Skeletal muscle satellite cell (primary cell): ENCODE measurements at regions not wholly inside any gene's neighbourhood (a gene's known extent, or its start where the extent isn't known, plus 50 kb on each side); places are given as distances from the start of the nearest gene placed in this dataset.

Experiments used
- H3K27me3 ChIP-seq: 2 replicates; pipeline ENCODE4 v1.7.0; 2013; ENCODE audit warnings: low read length; ENCODE audit not compliant: control insufficient read depth, insufficient read depth
- H3K36me3 ChIP-seq: 2 replicates; pipeline ENCODE4 v1.7.0; 2013; ENCODE audit warnings: mild to moderate bottlenecking, control low read depth, low read length; ENCODE audit not compliant: insufficient read depth
- H3K4me1 ChIP-seq: 2 replicates; pipeline ENCODE4 v1.7.0; 2013; ENCODE audit warnings: low read length; ENCODE audit not compliant: control insufficient read depth, insufficient read depth
- H3K4me2 ChIP-seq: 2 replicates; pipeline ENCODE4 v1.7.0; 2013; ENCODE audit warnings: mild to moderate bottlenecking, low read length
- H3K4me3 ChIP-seq: 2 replicates; pipeline ENCODE4 v1.7.0; 2013; ENCODE audit warnings: low read length
- H3K9ac ChIP-seq: 2 replicates; pipeline ENCODE4 v1.7.0; 2013; ENCODE audit warnings: mild to moderate bottlenecking, low read depth, low read length, moderate library complexity
- H3K9me3 ChIP-seq: replicated peaks from 2 replicates; pipeline ENCODE4 v1.7.0; 2013; ENCODE audit warnings: mild to moderate bottlenecking, control low read depth, low read length

GRCh38 chr1:22273686-22274681 lies 131.1 kb upstream of the WNT4 start:
- no peaks in the 10 kb centered on the region for H3K36me3 ChIP-seq
- no peaks in the 10 kb centered on the region for H3K9me3 ChIP-seq
- H3K4me1 ChIP-seq, result no peaks in the 10 kb centered on the region
- H3K9ac ChIP-seq, result no peak overlapping the region
- H3K27me3 ChIP-seq, result peaks cover 69% of the 10 kb centered on the region
- H3K4me2 ChIP-seq, result no peak overlapping the region
- H3K4me3 ChIP-seq, result no peak overlapping the region

GRCh38 chr1:22275167-22275566 lies 132.3 kb upstream of the WNT4 start:
- H3K9ac ChIP-seq, result no peak overlapping the region
- no peak overlapping the region for H3K4me3 ChIP-seq
- no peaks in the 10 kb centered on the region for H3K36me3 ChIP-seq
- no peaks in the 10 kb centered on the region for H3K9me3 ChIP-seq
- peaks cover 64% of the 10 kb centered on the region for H3K27me3 ChIP-seq
- H3K4me1 ChIP-seq, result no peaks in the 10 kb centered on the region
- no peak overlapping the region for H3K4me2 ChIP-seq

DNA sequence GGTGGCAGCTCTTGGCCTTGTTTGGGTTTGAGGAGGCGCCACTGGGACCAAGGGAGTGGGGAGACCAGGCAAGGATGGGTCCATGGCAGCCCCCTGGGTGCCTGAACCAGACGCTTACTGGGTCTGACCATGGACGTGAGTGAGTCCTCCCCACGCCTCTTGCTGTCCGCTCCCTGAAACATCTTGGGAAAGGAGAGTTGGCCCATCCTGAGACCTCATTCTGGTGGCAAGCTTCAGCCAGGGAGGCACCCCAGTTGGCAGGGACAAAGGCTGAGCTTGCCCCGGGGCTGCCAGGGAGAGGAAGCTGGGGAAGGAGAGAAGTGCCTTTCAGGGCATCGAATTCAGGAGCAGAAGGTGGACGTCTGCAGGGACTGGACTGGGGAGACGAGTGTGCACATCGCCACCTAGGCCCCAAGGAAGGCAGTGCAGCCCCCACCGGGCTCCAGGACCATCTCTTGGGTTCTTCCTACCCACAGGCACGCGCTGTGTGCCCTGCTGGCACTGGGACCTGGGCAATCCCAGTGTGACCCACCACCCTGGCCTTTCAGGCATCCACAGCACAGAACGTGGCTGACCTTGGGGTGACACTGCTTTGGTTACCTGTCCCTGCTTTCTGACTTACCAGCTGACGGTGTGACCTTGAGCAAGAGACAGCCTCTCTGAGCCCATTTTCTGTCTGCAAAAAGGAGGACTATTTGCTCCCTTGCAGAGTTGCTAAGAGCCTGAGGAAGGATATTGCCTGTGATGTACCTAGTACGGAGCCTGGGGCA lies 132.9 kb upstream of the WNT4 start:
- Histone ChIP-seq H3K36me3 (no peaks in the 10 kb centered on the region), H3K4me1 (no peaks in the 10 kb centered on the region), H3K4me2 (no peak overlapping the region), H3K27me3 (peaks cover 61% of the 10 kb centered on the region), H3K9me3 (no peaks in the 10 kb centered on the region), H3K4me3 (no peak overlapping the region), H3K9ac (no peak overlapping the region)

GRCh38 chr1:22276396-22276748 lies 133.5 kb upstream of the WNT4 start:
- no peaks in the 10 kb centered on the region for H3K9me3 ChIP-seq
- H3K9ac ChIP-seq, result no peak overlapping the region
- peaks cover 56% of the 10 kb centered on the region for H3K27me3 ChIP-seq
- no peak overlapping the region for H3K4me2 ChIP-seq
- no peaks in the 10 kb centered on the region for H3K4me1 ChIP-seq
- H3K36me3 ChIP-seq, result no peaks in the 10 kb centered on the region
- H3K4me3 ChIP-seq, result no peak overlapping the region

- no peak overlapping the region for H3K4me2 ChIP-seq
- peaks cover 63% of the 10 kb centered on the region for H3K27me3 ChIP-seq
- H3K4me1 ChIP-seq, result no peaks in the 10 kb centered on the region
- H3K4me3 ChIP-seq, result no peak overlapping the region
- no peak overlapping the region for H3K9ac ChIP-seq
- no peaks in the 10 kb centered on the region for H3K36me3 ChIP-seq
- H3K9me3 ChIP-seq, result no peaks in the 10 kb centered on the region
Observed at GRCh38 chr1:22277662-22278061, 134.8 kb upstream of the WNT4 start.

GRCh38 chr1:22279735-22280134 lies 136.8 kb upstream of the WNT4 start:
- Histone ChIP-seq H3K4me1 (no peaks in the 10 kb centered on the region), H3K36me3 (no peaks in the 10 kb centered on the region), H3K9me3 (no peaks in the 10 kb centered on the region), H3K4me3 (no peak overlapping the region), H3K27me3 (peaks cover 63% of the 10 kb centered on the region), H3K9ac (no peak overlapping the region), H3K4me2 (no peak overlapping the region)

GRCh38 chr1:22280526-22280925 lies 137.6 kb upstream of the WNT4 start:
- Histone ChIP-seq H3K4me3 (no peak overlapping the region), H3K9me3 (no peaks in the 10 kb centered on the region), H3K27me3 (peaks cover 57% of the 10 kb centered on the region), H3K4me1 (no peaks in the 10 kb centered on the region), H3K4me2 (no peak overlapping the region), H3K9ac (no peak overlapping the region), H3K36me3 (no peaks in the 10 kb centered on the region)

DNA sequence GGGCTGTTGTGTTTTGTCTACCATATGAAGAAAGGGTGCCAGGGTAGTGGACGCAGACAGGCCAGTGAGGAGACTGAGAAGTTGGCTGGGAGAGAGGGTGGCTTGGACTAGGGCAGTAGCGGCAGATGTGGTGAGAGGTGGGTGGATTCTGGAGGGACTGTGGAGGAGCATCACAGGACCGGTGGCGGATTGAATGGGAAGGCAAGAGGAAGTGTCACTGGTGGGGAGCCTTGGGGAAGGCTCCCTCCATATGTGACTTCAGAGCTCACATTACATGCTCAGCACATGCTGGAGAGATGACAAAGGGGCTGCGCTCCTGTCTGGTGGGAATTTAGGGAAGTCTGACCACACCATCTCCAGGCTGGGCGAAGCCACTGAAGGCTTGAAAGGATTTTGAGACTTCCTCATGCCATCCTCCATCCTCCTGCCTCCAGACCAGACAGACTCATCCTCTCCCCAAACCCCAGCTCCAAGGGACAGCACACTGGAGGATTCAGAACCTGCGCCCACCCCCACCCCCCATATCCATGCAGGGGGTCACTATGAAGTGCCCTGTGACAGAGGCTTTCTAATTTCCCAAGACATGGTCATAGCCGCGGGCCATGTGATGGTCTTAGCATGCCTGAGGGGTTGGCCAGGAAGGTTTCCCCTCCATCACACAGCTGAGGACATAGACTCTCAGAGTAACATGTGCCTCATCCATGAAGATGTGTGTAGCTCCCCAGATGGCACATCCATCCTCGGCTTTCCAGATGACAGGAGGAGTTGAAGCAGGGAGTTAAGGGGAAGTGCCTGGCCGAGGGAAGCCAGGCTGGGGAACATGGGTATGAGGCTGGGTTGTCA lies 138.8 kb upstream of the WNT4 start:
- Histone ChIP-seq H3K4me3 (no peak overlapping the region), H3K36me3 (no peaks in the 10 kb centered on the region), H3K4me1 (no peaks in the 10 kb centered on the region), H3K4me2 (no peak overlapping the region), H3K9ac (no peak overlapping the region), H3K27me3 (peaks cover 49% of the 10 kb centered on the region), H3K9me3 (no peaks in the 10 kb centered on the region)

DNA sequence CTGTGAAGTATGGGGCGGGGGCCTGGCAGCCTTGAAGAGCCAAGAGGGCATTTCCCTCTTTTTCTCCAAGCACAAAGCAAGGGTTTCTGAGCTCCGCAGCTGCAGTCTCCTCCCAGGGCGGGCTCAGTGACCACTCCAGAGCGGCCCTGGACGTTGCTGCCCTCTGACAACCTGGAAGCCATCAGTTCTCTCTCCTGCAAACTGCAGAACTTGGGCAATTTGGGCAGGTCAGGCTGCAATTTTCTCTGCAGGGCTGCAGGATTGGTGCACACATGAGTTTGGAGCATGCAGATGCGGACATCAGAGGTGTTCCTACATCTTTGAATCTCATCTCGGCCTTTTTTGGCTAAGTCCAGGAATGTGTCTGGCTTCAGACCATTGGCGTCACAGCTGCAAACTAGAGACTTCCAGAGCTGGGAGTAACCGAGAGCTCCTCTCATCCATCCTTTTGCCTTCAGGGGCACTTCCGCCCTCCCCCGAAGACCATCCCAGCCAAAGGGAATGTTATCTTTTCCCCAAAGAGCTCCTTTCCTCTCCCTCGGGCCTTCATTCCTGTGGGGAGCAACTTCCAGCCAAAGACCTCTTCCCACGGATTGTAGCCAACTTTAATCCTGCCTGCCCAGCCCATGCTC lies 139.6 kb upstream of the WNT4 start:
- H3K9me3 ChIP-seq, result no peaks in the 10 kb centered on the region
- H3K4me2 ChIP-seq, result no peak overlapping the region
- H3K9ac ChIP-seq, result no peak overlapping the region
- H3K4me3 ChIP-seq, result no peak overlapping the region
- H3K4me1 ChIP-seq, result no peaks in the 10 kb centered on the region
- no peaks in the 10 kb centered on the region for H3K36me3 ChIP-seq
- H3K27me3 ChIP-seq, result peaks cover 46% of the 10 kb centered on the region

GRCh38 chr1:22283596-22283995 lies 140.7 kb upstream of the WNT4 start:
- Histone ChIP-seq H3K27me3 (peaks cover 46% of the 10 kb centered on the region), H3K9me3 (no peaks in the 10 kb centered on the region), H3K4me2 (no peak overlapping the region), H3K36me3 (no peaks in the 10 kb centered on the region), H3K4me1 (no peaks in the 10 kb centered on the region), H3K9ac (no peak overlapping the region), H3K4me3 (no peak overlapping the region)

DNA sequence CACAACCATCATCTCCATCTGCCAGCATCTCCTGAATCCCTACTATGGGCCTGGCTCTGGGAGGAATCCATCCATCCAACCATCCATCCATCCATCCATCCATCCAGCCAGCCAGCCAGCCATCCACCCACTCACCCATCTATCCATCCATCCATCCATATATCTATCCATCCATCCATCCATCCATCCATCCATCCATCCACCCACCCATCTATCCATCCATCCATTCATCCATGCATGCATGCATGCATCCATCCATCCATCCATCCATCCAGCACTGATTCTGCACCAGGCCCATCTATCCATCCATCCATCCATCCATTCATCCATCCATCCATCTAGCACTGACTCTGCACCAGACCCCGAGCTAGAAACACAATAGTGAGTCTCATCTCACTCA lies 141.3 kb upstream of the WNT4 start:
- Histone ChIP-seq H3K9me3 (no peaks in the 10 kb centered on the region), H3K36me3 (no peaks in the 10 kb centered on the region), H3K9ac (no peak overlapping the region)

More for the DNA sequence above, 141.3 kb upstream of the WNT4 start:
- H3K4me2 ChIP-seq, result no peak overlapping the region
- no peaks in the 10 kb centered on the region for H3K4me1 ChIP-seq
- H3K27me3 ChIP-seq, result peaks cover 53% of the 10 kb centered on the region
- H3K4me3 ChIP-seq, result no peak overlapping the region
